ENCODE measurements at regions not wholly inside any gene's neighbourhood (a gene's known extent, or its start where the extent isn't known, plus 50 kb on each side); places are given as distances from the start of the nearest gene placed in this dataset.

- H3K36me3 ChIP-seq, result no peaks in the 10 kb centered on the region
- H3K27ac ChIP-seq, result no peak overlapping the region
- WGBS, 5 donors, result 88 to 95% (median 90%) methylated on average over 1 of the region's 1 CpG
- DNase-seq, result no peak
- H3K4me3 ChIP-seq, result no peak overlapping the region
- no peak for TF ChIP-seq POLR2A (IDR thresholded peaks at IDR 0.05)
- TF ChIP-seq POLR2AphosphoS5 (IDR thresholded peaks at IDR 0.05), result no peak
- TF ChIP-seq CTCF (IDR thresholded peaks at IDR 0.05 in 8 of 11, conservative IDR thresholded peaks at IDR 0.05 in 3 of 11), result no peak
- intact Hi-C loops (cut with DNase I; ENCODE audit: low total_unique reads), result no loop called here
- no peaks in the 10 kb centered on the region for H3K9me3 ChIP-seq
- no peaks in the 10 kb centered on the region for H3K27me3 ChIP-seq (replicated peaks in 1 of 7)
- H3K4me1 ChIP-seq, result peaks cover 0 to 17% (median 2%) of the 10 kb centered on the region in 6 donors
Measured at GRCh38 chr4:14131335-14131734, 503.8 kb upstream of the BOD1L1 start.

- Histone ChIP-seq H3K36me3 (no peaks in the 10 kb centered on the region), H3K4me1 (peaks cover 0 to 16% (median 2%) of the 10 kb centered on the region in 6 donors), H3K9me3 (no peaks in the 10 kb centered on the region), H3K27me3 (replicated peaks in 1 of 7) (no peaks in the 10 kb centered on the region), H3K27ac (no peak overlapping the region), H3K4me3 (no peak overlapping the region)
- no peak for TF ChIP-seq POLR2AphosphoS5 (IDR thresholded peaks at IDR 0.05)
- TF ChIP-seq POLR2A (IDR thresholded peaks at IDR 0.05), result no peak
- no peak for TF ChIP-seq CTCF (IDR thresholded peaks at IDR 0.05 in 8 of 11, conservative IDR thresholded peaks at IDR 0.05 in 3 of 11)
- 87 to 96% (median 93%) methylated on average over 1 of the region's 1 CpG for WGBS, 5 donors
- intact Hi-C loops (cut with DNase I; ENCODE audit: low total_unique reads), result no loop called here
- no peak for DNase-seq
Measured at GRCh38 chr4:14132301-14132700, 504.8 kb upstream of the BOD1L1 start.

GRCh38 chr4:14138106-14138505 lies 510.6 kb upstream of the BOD1L1 start:
- no peak overlapping the region for H3K4me3 ChIP-seq
- H3K27ac ChIP-seq, result no peak overlapping the region
- no peaks in the 10 kb centered on the region for H3K36me3 ChIP-seq
- no peaks in the 10 kb centered on the region for H3K4me1 ChIP-seq
- no peaks in the 10 kb centered on the region for H3K27me3 ChIP-seq (replicated peaks in 1 of 7)
- intact Hi-C loops (cut with DNase I; ENCODE audit: low total_unique reads), result no loop called here
- no peak for DNase-seq
- TF ChIP-seq POLR2A (IDR thresholded peaks at IDR 0.05) (no peak), CTCF (IDR thresholded peaks at IDR 0.05 in 8 of 11, conservative IDR thresholded peaks at IDR 0.05 in 3 of 11) (no peak), POLR2AphosphoS5 (IDR thresholded peaks at IDR 0.05) (no peak)
- H3K9me3 ChIP-seq, result peaks cover 0 to 6% (median 0%) of the 10 kb centered on the region in 8 donors

GRCh38 chr4:14143892-14144291 lies 516.4 kb upstream of the BOD1L1 start:
- Histone ChIP-seq H3K9me3 (peaks cover 0 to 6% (median 0%) of the 10 kb centered on the region in 8 donors), H3K36me3 (no peaks in the 10 kb centered on the region), H3K4me1 (no peaks in the 10 kb centered on the region), H3K27ac (no peak overlapping the region), H3K4me3 (no peak overlapping the region), H3K27me3 (replicated peaks in 1 of 7) (no peaks in the 10 kb centered on the region)
- intact Hi-C loops (cut with DNase I; ENCODE audit: low total_unique reads), result no loop called here
- DNase-seq, result no peak
- WGBS, 5 donors, result 30 to 54% (median 39%) methylated on average over 1 of the region's 1 CpG
- TF ChIP-seq CTCF (IDR thresholded peaks at IDR 0.05 in 8 of 11, conservative IDR thresholded peaks at IDR 0.05 in 3 of 11) (no peak), POLR2A (IDR thresholded peaks at IDR 0.05) (no peak), POLR2AphosphoS5 (IDR thresholded peaks at IDR 0.05) (no peak)

All from spleen (tissue), 11 donors.